ENCODE measurements at regions not wholly inside any gene's neighbourhood (a gene's known extent, or its start where the extent isn't known, plus 50 kb on each side); places are given as distances from the start of the nearest gene placed in this dataset.

DNA sequence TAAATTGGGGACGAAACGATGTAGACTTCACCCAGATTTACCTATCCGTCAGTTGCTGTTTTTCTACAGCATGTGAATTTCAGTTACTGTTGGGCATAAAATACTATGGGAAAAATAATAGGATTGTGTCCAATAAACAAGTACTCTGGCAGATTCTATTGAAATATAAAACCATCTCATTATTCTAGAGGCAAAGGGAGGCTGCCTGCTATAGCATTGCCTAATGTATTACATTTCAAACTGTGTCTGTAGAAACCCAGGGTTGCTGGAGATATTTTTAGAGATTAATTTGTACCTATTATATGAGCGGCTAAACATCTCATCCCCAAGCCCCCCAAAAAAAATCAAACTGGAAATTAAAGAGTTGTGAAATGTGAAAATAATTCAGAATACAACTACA, 159.6 kb upstream of the IL12A start (continued):
- TF ChIP-seq ZSCAN5A (tag by site-specific recombination; IDR thresholded peaks at IDR 0.05) (no peak), ZNF335 (tag by site-specific recombination; conservative IDR thresholded peaks at IDR 0.05) (0 out of 2 replicates have a peak, but pooled peaks have one; percentile 12), ATF2 (tag by site-specific recombination; IDR thresholded peaks at IDR 0.05; ENCODE audit: low read depth) (no peak)

DNA sequence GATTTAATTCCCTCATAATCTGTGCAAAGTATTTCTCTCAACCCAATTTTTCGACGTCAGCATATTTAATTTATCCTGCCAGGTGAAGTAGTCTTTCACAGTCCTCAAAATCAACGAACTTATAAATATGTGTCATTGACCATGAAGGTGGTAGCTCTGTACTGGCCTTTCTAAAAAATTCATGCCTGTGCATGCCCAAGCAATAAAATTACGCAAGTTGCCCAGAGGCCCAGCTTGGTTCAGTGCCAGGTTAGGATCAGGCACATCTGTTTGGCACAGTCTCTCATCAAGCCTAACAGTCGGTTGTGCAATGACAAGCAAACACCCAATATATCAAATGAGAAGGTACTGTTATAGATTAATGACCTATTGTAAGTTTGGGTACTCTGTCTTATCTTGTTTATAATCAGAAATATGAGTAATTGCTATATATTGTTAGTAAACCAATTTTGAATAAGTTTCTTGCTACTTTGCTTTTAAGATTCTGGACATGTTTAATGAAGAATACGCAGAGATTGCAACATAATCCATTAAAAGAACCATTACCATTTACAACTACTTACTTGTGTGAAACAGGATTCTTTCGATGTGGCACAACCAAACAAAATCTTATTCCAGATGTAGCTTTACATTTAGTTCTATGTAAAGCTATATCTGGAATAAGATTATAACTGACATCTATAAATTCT, 159.0 kb upstream of the IL12A start:
- Histone ChIP-seq H3K4me1 (ENCODE audit: control insufficient read depth, insufficient read depth, low read length) (peaks cover 18% of the 10 kb centered on the region; the same call in 1 of the 2 replicates), H3K36me3 (ENCODE audit: control insufficient read depth in 2 of 2, insufficient read depth in 1 of 2, low read length in 2 of 2) (no peaks in the 10 kb centered on the region), H3K27ac (ENCODE audit: extremely low read depth, low read depth, low read length) (peak overlapping the region; percentile 55), H3K9me3 (ENCODE audit: control insufficient read depth, insufficient read depth, low read depth, low read length) (no peaks in the 10 kb centered on the region), H3K4me3 (ENCODE audit: low read depth, low read length) (no peak overlapping the region)
- ChIA-PET POLR2A (interaction anchor here (0.5 to 1.1 kb wide), 2 partner anchors 14 to 65 kb away, joined by 4 to 5 read pairs; no protein-coding TSS in a partner anchor), CTCF (interaction anchor here (0.6 to 6.3 kb wide), 12 partner anchors 9 to 557 kb away, joined by 3 to 45 read pairs (median 8); no protein-coding TSS in a partner anchor)
- no peak for TF ChIP-seq ZBTB1 (tag by site-specific recombination; IDR thresholded peaks at IDR 0.05)
- TF ChIP-seq ZBTB7A (tag by site-specific recombination; IDR thresholded peaks at IDR 0.05; ENCODE audit: low read depth): no peak
- TF ChIP-seq, protein P1, sequence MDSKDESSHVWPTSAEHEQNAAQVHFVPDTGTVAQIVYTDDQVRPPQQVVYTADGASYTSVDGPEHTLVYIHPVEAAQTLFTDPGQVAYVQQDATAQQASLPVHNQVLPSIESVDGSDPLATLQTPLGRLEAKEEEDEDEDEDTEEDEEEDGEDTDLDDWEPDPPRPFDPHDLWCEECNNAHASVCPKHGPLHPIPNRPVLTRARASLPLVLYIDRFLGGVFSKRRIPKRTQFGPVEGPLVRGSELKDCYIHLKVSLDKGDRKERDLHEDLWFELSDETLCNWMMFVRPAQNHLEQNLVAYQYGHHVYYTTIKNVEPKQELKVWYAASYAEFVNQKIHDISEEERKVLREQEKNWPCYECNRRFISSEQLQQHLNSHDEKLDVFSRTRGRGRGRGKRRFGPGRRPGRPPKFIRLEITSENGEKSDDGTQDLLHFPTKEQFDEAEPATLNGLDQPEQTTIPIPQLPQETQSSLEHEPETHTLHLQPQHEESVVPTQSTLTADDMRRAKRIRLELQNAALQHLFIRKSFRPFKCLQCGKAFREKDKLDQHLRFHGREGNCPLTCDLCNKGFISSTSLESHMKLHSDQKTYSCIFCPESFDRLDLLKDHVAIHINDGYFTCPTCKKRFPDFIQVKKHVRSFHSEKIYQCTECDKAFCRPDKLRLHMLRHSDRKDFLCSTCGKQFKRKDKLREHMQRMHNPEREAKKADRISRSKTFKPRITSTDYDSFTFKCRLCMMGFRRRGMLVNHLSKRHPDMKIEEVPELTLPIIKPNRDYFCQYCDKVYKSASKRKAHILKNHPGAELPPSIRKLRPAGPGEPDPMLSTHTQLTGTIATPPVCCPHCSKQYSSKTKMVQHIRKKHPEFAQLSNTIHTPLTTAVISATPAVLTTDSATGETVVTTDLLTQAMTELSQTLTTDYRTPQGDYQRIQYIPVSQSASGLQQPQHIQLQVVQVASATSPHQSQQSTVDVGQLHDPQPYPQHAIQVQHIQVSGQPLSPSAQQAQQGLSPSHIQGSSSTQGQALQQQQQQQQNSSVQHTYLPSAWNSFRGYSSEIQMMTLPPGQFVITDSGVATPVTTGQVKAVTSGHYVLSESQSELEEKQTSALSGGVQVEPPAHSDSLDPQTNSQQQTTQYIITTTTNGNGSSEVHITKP (tag by site-specific recombination; IDR thresholded peaks at IDR 0.05): no peak
- no peak for TF ChIP-seq SETDB1 (IDR thresholded peaks at IDR 0.05; ENCODE audit: insufficient read length, low read length)
- TF ChIP-seq ZBTB17 (tag by site-specific recombination; IDR thresholded peaks at IDR 0.05): peak; percentile 88
- no peak for TF ChIP-seq ZNF221 (tag by site-specific recombination; IDR thresholded peaks at IDR 0.05; ENCODE audit: borderline replicate concordance)
- TF ChIP-seq HOXA7 (CRISPR knock-in tag; IDR thresholded peaks at IDR 0.05; ENCODE audit: borderline replicate concordance): no peak
- TF ChIP-seq ZNF157 (tag by site-specific recombination; IDR thresholded peaks at IDR 0.05): no peak
- no peak for TF ChIP-seq ZNF426 (tag by site-specific recombination; IDR thresholded peaks at IDR 0.05)
- TF ChIP-seq ZBTB26 (tag by site-specific recombination; optimal IDR thresholded peaks at IDR 0.05): no peak
- TF ChIP-seq ZNF350 (tag by site-specific recombination; IDR thresholded peaks at IDR 0.05): no peak
- TF ChIP-seq ZNF571 (tag by site-specific recombination; IDR thresholded peaks at IDR 0.05): no peak
- TF ChIP-seq REPIN1 (tag by site-specific recombination; IDR thresholded peaks at IDR 0.05; ENCODE audit: low read depth): no peak
- TF ChIP-seq ZNF664 (tag by site-specific recombination; IDR thresholded peaks at IDR 0.05): no peak; the same call in 1 of the 2 replicates
- peak; percentile 84 for TF ChIP-seq PRDM6 (tag by site-specific recombination; IDR thresholded peaks at IDR 0.05)
- TF ChIP-seq, protein P2, sequence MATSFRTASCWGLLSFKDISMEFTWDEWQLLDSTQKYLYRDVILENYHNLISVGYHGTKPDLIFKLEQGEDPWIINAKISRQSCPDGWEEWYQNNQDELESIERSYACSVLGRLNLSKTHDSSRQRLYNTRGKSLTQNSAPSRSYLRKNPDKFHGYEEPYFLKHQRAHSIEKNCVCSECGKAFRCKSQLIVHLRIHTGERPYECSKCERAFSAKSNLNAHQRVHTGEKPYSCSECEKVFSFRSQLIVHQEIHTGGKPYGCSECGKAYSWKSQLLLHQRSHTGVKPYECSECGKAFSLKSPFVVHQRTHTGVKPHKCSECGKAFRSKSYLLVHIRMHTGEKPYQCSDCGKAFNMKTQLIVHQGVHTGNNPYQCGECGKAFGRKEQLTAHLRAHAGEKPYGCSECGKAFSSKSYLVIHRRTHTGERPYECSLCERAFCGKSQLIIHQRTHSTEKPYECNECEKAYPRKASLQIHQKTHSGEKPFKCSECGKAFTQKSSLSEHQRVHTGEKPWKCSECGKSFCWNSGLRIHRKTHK (tag by site-specific recombination; IDR thresholded peaks at IDR 0.05): no peak
- no peak for TF ChIP-seq ZNF214 (tag by site-specific recombination; IDR thresholded peaks at IDR 0.05; ENCODE audit: borderline replicate concordance)
- 0 out of 2 replicates have a peak, but pooled peaks have one; percentile 50 for TF ChIP-seq ZNF184 (tag by site-specific recombination; IDR thresholded peaks at IDR 0.05)
- 0 out of 2 replicates have a peak, but pooled peaks have one; percentile 69 for TF ChIP-seq ZNF19 (tag by site-specific recombination; IDR thresholded peaks at IDR 0.05; ENCODE audit: low read depth)
- no peak for TF ChIP-seq ZNF248 (tag by site-specific recombination; IDR thresholded peaks at IDR 0.05)
- no peak for TF ChIP-seq ZNF747 (tag by site-specific recombination; IDR thresholded peaks at IDR 0.05)
- TF ChIP-seq ZNF202 (tag by site-specific recombination; IDR thresholded peaks at IDR 0.05; ENCODE audit: borderline replicate concordance): no peak

Measured in HEK293 (cell line).